ENCODE measurements at regions not wholly inside any gene's neighbourhood (a gene's known extent, or its start where the extent isn't known, plus 50 kb on each side); places are given as distances from the start of the nearest gene placed in this dataset.
A peak's percentile ranks its signal among the peaks of the same experiment; 100 is the strongest.

- H3K4me3 ChIP-seq (ENCODE audit: low read depth, poor library complexity, severe bottlenecking): no peak overlapping the region
- TF ChIP-seq POLR2A (IDR thresholded peaks at IDR 0.05): no peak
- TF ChIP-seq CTCF (IDR thresholded peaks at IDR 0.05): no peak
- intact Hi-C loops (cut with DNase I; ENCODE audit: low total_unique reads): no loop called here
- DNase-seq (ENCODE audit: low spot score in 2 of 2): no peak
- 94 to 96% methylated on average over 21 of the region's 21 CpGs for WGBS, 2 donors
Measured at GRCh38 chr14:43369710-43370564, 1137.1 kb downstream of the FSCB start.

GRCh38 chr14:43362586-43362985 lies 1144.5 kb downstream of the FSCB start:
- WGBS, 2 donors: 84 to 90% methylated on average over 3 of the region's 3 CpGs
- DNase-seq (ENCODE audit: low spot score in 2 of 2): no peak
- intact Hi-C loops (cut with DNase I; ENCODE audit: low total_unique reads): no loop called here
- no peak overlapping the region for H3K4me3 ChIP-seq (ENCODE audit: low read depth, poor library complexity, severe bottlenecking)
- no peak for TF ChIP-seq CTCF (IDR thresholded peaks at IDR 0.05)
- no peak for TF ChIP-seq POLR2A (IDR thresholded peaks at IDR 0.05)

GRCh38 chr14:43361751-43362150 lies 1145.3 kb downstream of the FSCB start:
- no peak overlapping the region for H3K4me3 ChIP-seq (ENCODE audit: low read depth, poor library complexity, severe bottlenecking)
- TF ChIP-seq CTCF (IDR thresholded peaks at IDR 0.05) (no peak), POLR2A (IDR thresholded peaks at IDR 0.05) (no peak)
- intact Hi-C loops (cut with DNase I; ENCODE audit: low total_unique reads): no loop called here
- DNase-seq (ENCODE audit: low spot score in 2 of 2): no peak

- DNase-seq (ENCODE audit: low spot score in 2 of 2): peak in 1 of 2 donors; percentile 81
- 63 to 73% methylated on average over 3 of the region's 3 CpGs for WGBS, 2 donors
- H3K4me3 ChIP-seq (ENCODE audit: low read depth, poor library complexity, severe bottlenecking): no peak overlapping the region
- intact Hi-C loops (cut with DNase I; ENCODE audit: low total_unique reads): no loop called here
- no peak for TF ChIP-seq POLR2A (IDR thresholded peaks at IDR 0.05)
- no peak for TF ChIP-seq CTCF (IDR thresholded peaks at IDR 0.05)
Measured at GRCh38 chr14:43360239-43360638, 1146.8 kb downstream of the FSCB start.

GRCh38 chr14:43359317-43359716 lies 1147.8 kb downstream of the FSCB start:
- DNase-seq (ENCODE audit: low spot score in 2 of 2): no peak
- intact Hi-C loops (cut with DNase I; ENCODE audit: low total_unique reads): no loop called here
- TF ChIP-seq CTCF (IDR thresholded peaks at IDR 0.05) (no peak), POLR2A (IDR thresholded peaks at IDR 0.05) (no peak)
- WGBS, 2 donors: 51 to 83% methylated on average over 4 of the region's 4 CpGs
- H3K4me3 ChIP-seq (ENCODE audit: low read depth, poor library complexity, severe bottlenecking): no peak overlapping the region

Measured in lower leg skin (tissue), 4 donors.